SU-DHL-6 (cell line): ENCODE measurements at regions not wholly inside any gene's neighbourhood (a gene's known extent, or its start where the extent isn't known, plus 50 kb on each side); places are given as distances from the start of the nearest gene placed in this dataset.

Source experiments
- H2AFZ ChIP-seq: fragments of 200-600 bp; sonication (generic); 2 replicates; pipeline ENCODE4 v1.6.1; 2014; ENCODE audit warnings: low read depth, mild to moderate bottlenecking, moderate library complexity, mixed read lengths, antibody characterized with exemption, low read length; ENCODE audit not compliant: severe bottlenecking
- H3F3A ChIP-seq: fragments of 200-600 bp; shearing (Covaris generic); 2 replicates; pipeline ENCODE4 v1.6.0; 2016; ENCODE audit warnings: antibody characterized with exemption, mild to moderate bottlenecking; ENCODE audit not compliant: insufficient read depth
- H3K27ac ChIP-seq: fragments of 200-600 bp; sonication (generic); 2 replicates; pipeline ENCODE4 v1.5.1; 2016; ENCODE audit warnings: low read depth, mild to moderate bottlenecking, low read length, moderate library complexity, mixed read lengths
- H3K27me3 ChIP-seq: fragments of 200-600 bp; sonication (generic), shearing (Covaris generic); 2 replicates; pipeline ENCODE4 v1.6.0; 2014; ENCODE audit warnings: mild to moderate bottlenecking, low read length
- H3K36me3 ChIP-seq: fragments of 200-600 bp; sonication (generic); 2 replicates; pipeline ENCODE4 v1.6.1; 2014; ENCODE audit warnings: mild to moderate bottlenecking, low read length, mixed read lengths
- H3K4me2 ChIP-seq: fragments of 300-600, 200-600 bp; shearing (Covaris generic), sonication (generic); 2 replicates; pipeline ENCODE4 v1.6.0; 2014; ENCODE audit warnings: low read length, low read depth, mild to moderate bottlenecking; ENCODE audit not compliant: poor library complexity, severe bottlenecking
- H3K4me3 ChIP-seq: fragments of 200-600 bp; sonication (generic); 2 replicates; pipeline ENCODE4 v1.5.1; 2014; ENCODE audit warnings: antibody characterized with exemption, low read length, mild to moderate bottlenecking, mixed read lengths; ENCODE audit not compliant: insufficient read depth, poor library complexity, severe bottlenecking
- H3K79me2 ChIP-seq: fragments of 200-600 bp; sonication (generic); 2 replicates; pipeline ENCODE4 v1.6.1; 2014; ENCODE audit warnings: mild to moderate bottlenecking, low read length, moderate library complexity; ENCODE audit not compliant: insufficient read depth
- H3K9ac ChIP-seq: fragments of 200-600 bp; sonication (generic); 2 replicates; pipeline ENCODE4 v1.7.0; 2014; ENCODE audit warnings: mild to moderate bottlenecking, low read length
- H3K9me2 ChIP-seq: fragments of 200-600 bp; sonication (generic); replicated peaks from 2 replicates; pipeline ENCODE4 v1.6.1; 2014; ENCODE audit warnings: low read length; ENCODE audit not compliant: insufficient read depth
- H3K9me3 ChIP-seq: fragments of 200-600 bp; sonication (generic); 2 replicates; pipeline ENCODE4 v1.6.1; 2014; ENCODE audit warnings: low read length, mixed read lengths; ENCODE audit not compliant: insufficient read depth
- H4K20me1 ChIP-seq: fragments of 200-600 bp; sonication (generic); 2 replicates; pipeline ENCODE4 v1.6.1; 2014; ENCODE audit warnings: low read depth, mild to moderate bottlenecking, antibody characterized with exemption, low read length, moderate library complexity, mixed read lengths
- EZH2phosphoT487 ChIP-seq: fragments of 200-600 bp; sonication (generic), shearing (Covaris generic); conservative IDR thresholded peaks from 2 replicates; pipeline ENCODE4 v1.6.1; 2018; ENCODE audit warnings: mild to moderate bottlenecking, antibody characterized with exemption, low read length, moderate library complexity, mixed read lengths
- TF ChIP-seq, protein P1 (sequence below): fragments of 200-600 bp; sonication (generic); IDR thresholded peaks from one replicate; pipeline ENCODE4 v1.5.1; 2017; ENCODE audit warnings: antibody characterized with exemption, mild to moderate bottlenecking, low read length, moderate library complexity; ENCODE audit not compliant: insufficient read depth, poor library complexity, severe bottlenecking

DNA sequence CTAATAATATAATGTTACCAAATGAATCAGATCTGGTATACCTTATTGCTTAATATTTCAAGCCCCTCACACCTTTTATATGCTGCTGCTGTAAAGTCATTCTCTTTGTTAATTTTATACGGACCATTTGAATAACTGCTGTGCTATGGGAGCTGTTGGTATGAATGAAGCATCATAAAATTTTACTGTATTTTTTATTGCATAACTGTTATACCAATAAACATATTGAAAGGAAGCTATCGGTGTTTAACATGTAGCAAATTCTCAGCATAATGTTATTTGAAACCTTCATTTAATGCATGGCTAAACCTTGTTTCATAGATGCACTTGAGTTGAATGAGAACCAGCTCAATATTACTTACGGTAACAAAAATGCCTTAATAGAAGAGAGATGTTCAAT, 1040.3 kb downstream of the SOCS6 start:
- no peaks in the 10 kb centered on the region for H3K36me3 ChIP-seq
- no peaks in the 10 kb centered on the region for H4K20me1 ChIP-seq
- no peak overlapping the region for H3K9ac ChIP-seq
- H3K4me2 ChIP-seq: no peak overlapping the region
- no peak overlapping the region for H3K27ac ChIP-seq
- H3K79me2 ChIP-seq: no peaks in the 10 kb centered on the region
- no peak for TF ChIP-seq EZH2phosphoT487
- TF ChIP-seq, protein P1, sequence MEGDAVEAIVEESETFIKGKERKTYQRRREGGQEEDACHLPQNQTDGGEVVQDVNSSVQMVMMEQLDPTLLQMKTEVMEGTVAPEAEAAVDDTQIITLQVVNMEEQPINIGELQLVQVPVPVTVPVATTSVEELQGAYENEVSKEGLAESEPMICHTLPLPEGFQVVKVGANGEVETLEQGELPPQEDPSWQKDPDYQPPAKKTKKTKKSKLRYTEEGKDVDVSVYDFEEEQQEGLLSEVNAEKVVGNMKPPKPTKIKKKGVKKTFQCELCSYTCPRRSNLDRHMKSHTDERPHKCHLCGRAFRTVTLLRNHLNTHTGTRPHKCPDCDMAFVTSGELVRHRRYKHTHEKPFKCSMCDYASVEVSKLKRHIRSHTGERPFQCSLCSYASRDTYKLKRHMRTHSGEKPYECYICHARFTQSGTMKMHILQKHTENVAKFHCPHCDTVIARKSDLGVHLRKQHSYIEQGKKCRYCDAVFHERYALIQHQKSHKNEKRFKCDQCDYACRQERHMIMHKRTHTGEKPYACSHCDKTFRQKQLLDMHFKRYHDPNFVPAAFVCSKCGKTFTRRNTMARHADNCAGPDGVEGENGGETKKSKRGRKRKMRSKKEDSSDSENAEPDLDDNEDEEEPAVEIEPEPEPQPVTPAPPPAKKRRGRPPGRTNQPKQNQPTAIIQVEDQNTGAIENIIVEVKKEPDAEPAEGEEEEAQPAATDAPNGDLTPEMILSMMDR: no peak
- no peaks in the 10 kb centered on the region for H3F3A ChIP-seq
- H3K27me3 ChIP-seq: no peaks in the 10 kb centered on the region
- no peaks in the 10 kb centered on the region for H3K9me2 ChIP-seq
- no peaks in the 10 kb centered on the region for H3K9me3 ChIP-seq
- H2AFZ ChIP-seq: no peak overlapping the region
- no peak overlapping the region for H3K4me3 ChIP-seq

DNA sequence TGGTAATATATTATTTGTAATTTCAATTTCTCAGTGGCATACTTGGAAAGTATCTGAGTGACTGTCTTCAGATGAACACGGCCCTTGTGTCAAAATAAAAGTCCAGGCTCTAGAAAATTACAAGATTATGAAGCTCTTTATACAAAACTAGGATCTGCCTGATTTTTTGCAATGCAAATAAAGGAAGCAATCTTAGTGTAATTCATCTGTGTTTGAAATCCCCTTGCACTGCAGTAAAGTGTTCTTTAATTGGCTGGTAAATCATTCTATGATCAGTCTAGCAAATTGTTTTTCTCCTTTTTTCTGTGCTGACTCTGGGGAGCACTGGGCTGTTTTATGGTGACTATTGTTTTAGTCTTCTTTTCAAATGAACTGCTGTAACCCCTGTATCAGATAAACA, 1039.0 kb downstream of the SOCS6 start:
- Histone ChIP-seq H3F3A (no peaks in the 10 kb centered on the region), H3K4me2 (no peak overlapping the region), H3K4me3 (no peak overlapping the region), H3K9ac (no peak overlapping the region), H3K27ac (no peak overlapping the region), H3K27me3 (no peaks in the 10 kb centered on the region), H3K79me2 (no peaks in the 10 kb centered on the region), H4K20me1 (no peaks in the 10 kb centered on the region), H3K9me2 (no peaks in the 10 kb centered on the region), H2AFZ (no peak overlapping the region), H3K9me3 (no peaks in the 10 kb centered on the region), H3K36me3 (no peaks in the 10 kb centered on the region)
- TF ChIP-seq, protein P1: no peak
- TF ChIP-seq EZH2phosphoT487: no peak

DNA sequence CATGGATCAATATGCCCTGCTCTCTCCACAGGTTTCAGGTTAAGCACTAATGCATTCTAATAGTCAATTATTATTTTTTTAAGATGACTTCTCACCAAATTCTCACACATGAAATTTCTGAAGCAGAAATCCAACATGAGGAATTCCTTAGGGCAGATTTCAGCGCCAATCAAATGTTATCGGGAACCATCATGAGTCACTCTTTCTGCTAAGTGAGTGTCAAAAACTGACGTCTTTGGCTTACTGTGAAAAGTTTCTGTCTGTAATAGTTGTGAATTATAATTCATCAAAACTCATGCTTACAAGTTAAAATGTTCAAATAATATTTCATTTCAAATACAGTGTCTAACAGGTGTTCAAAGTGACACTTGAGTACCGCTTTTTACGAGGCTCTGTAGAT, 1038.6 kb downstream of the SOCS6 start:
- no peak overlapping the region for H3K9ac ChIP-seq
- H3K4me3 ChIP-seq: no peak overlapping the region
- H3K27ac ChIP-seq: no peak overlapping the region
- H3K4me2 ChIP-seq: no peak overlapping the region
- H3K79me2 ChIP-seq: no peaks in the 10 kb centered on the region
- no peaks in the 10 kb centered on the region for H4K20me1 ChIP-seq
- H3K27me3 ChIP-seq: no peaks in the 10 kb centered on the region
- no peaks in the 10 kb centered on the region for H3K9me3 ChIP-seq
- TF ChIP-seq, protein P1: no peak
- no peak for TF ChIP-seq EZH2phosphoT487
- no peaks in the 10 kb centered on the region for H3K9me2 ChIP-seq
- no peaks in the 10 kb centered on the region for H3K36me3 ChIP-seq
- H2AFZ ChIP-seq: no peak overlapping the region
- no peaks in the 10 kb centered on the region for H3F3A ChIP-seq
